H9 (cell line): ENCODE measurements at regions not wholly inside any gene's neighbourhood (a gene's known extent, or its start where the extent isn't known, plus 50 kb on each side); places are given as distances from the start of the nearest gene placed in this dataset.
A peak's percentile ranks its signal among the peaks of the same experiment; 100 is the strongest.

Experiments used
- DNase-seq: peaks from one replicate; pipeline ENCODE4 v3.0.0-alpha.2; 2017
- H2AFZ ChIP-seq: one replicate; pipeline ENCODE4 v1.6.1; 2013; ENCODE audit warnings: mild to moderate bottlenecking, low read length, control low read depth, moderate library complexity
- H2AK5ac ChIP-seq: 2 replicates; pipeline ENCODE4 v1.6.1; 2013; ENCODE audit warnings: low read length, control low read depth, mixed read lengths; ENCODE audit not compliant: insufficient read length
- H2BK120ac ChIP-seq: one replicate; pipeline ENCODE4 v1.6.1; 2013; ENCODE audit warnings: low read depth, mild to moderate bottlenecking, low read length, control low read depth, inconsistent platforms; ENCODE audit not compliant: poor library complexity, severe bottlenecking
- H2BK12ac ChIP-seq: 2 replicates; pipeline ENCODE4 v1.6.1; 2013; ENCODE audit warnings: low read length, control low read depth, mixed read lengths, low read depth; ENCODE audit not compliant: insufficient read length
- H2BK15ac ChIP-seq: 2 replicates; pipeline ENCODE4 v1.6.1; 2013; ENCODE audit warnings: low read depth, low read length, control low read depth
- H2BK20ac ChIP-seq: one replicate; pipeline ENCODE4 v1.6.1; 2013; ENCODE audit warnings: low read depth, mild to moderate bottlenecking, low read length, control low read depth, inconsistent platforms; ENCODE audit not compliant: poor library complexity, severe bottlenecking
- H2BK5ac ChIP-seq: 2 replicates; pipeline ENCODE4 v1.6.1; 2013; ENCODE audit warnings: low read length, control low read depth, mixed read lengths; ENCODE audit not compliant: insufficient read length
- H3K14ac ChIP-seq: 2 replicates; pipeline ENCODE4 v1.6.1; 2013; ENCODE audit warnings: low read length, control low read depth; ENCODE audit not compliant: insufficient read depth
- H3K18ac ChIP-seq: 2 replicates; pipeline ENCODE4 v1.6.1; 2013; ENCODE audit warnings: low read depth, mild to moderate bottlenecking, mixed read lengths, low read length, control low read depth; ENCODE audit not compliant: insufficient read length
- H3K23ac ChIP-seq: 2 replicates; pipeline ENCODE4 v1.6.1; 2013; ENCODE audit warnings: low read length, control low read depth, mixed read lengths, low read depth; ENCODE audit not compliant: insufficient read length
- H3K23me2 ChIP-seq: 2 replicates; pipeline ENCODE4 v1.6.1; 2013; ENCODE audit warnings: low read depth, mild to moderate bottlenecking, mixed read lengths, low read length, control low read depth; ENCODE audit not compliant: insufficient read length, poor library complexity, severe bottlenecking
- H3K27ac ChIP-seq: 2 replicates; pipeline ENCODE4 v1.5.1; 2013; ENCODE audit warnings: low read length, control low read depth, mixed read lengths, low read depth; ENCODE audit not compliant: insufficient read length
- H3K27me3 ChIP-seq: 2 replicates; pipeline ENCODE4 v1.6.1; 2013; ENCODE audit warnings: low read length, control low read depth, inconsistent platforms; ENCODE audit not compliant: insufficient read depth
- H3K4ac ChIP-seq: 2 replicates; pipeline ENCODE4 v1.6.1; 2013; ENCODE audit warnings: low read depth, mild to moderate bottlenecking, control low read depth, inconsistent platforms, low read length, moderate library complexity
- H3K4me1 ChIP-seq: 2 replicates; pipeline ENCODE4 v1.6.1; 2013; ENCODE audit warnings: low read length, control low read depth, inconsistent platforms; ENCODE audit not compliant: insufficient read depth
- H3K4me2 ChIP-seq: 2 replicates; pipeline ENCODE4 v1.6.1; 2013; ENCODE audit warnings: low read length, control low read depth, mixed read lengths; ENCODE audit not compliant: insufficient read length, insufficient read depth
- H3K56ac ChIP-seq: 2 replicates; pipeline ENCODE4 v1.6.1; 2013; ENCODE audit warnings: low read depth, mild to moderate bottlenecking, mixed read lengths, low read length, control low read depth; ENCODE audit not compliant: insufficient read length
- H3K79me1 ChIP-seq: 2 replicates; pipeline ENCODE4 v1.6.1; 2013; ENCODE audit warnings: low read depth, mild to moderate bottlenecking, moderate library complexity, low read length, control low read depth, inconsistent platforms; ENCODE audit not compliant: insufficient read depth, poor library complexity, severe bottlenecking
- H3K79me2 ChIP-seq: 2 replicates; pipeline ENCODE4 v1.6.1; 2013; ENCODE audit warnings: low read length, control low read depth, inconsistent platforms; ENCODE audit not compliant: insufficient read depth
- H3K9ac ChIP-seq: 2 replicates; pipeline ENCODE4 v1.6.1; 2013; ENCODE audit warnings: low read length, control low read depth, mixed read lengths; ENCODE audit not compliant: insufficient read length; ENCODE audit errors: extremely low read depth
- H3K9me3 ChIP-seq: one replicate; pipeline ENCODE4 v1.6.1; 2013; ENCODE audit warnings: low read depth, low read length, inconsistent platforms; ENCODE audit not compliant: control insufficient read depth
- H3T11ph ChIP-seq: one replicate; pipeline ENCODE4 v1.6.1; 2013; ENCODE audit warnings: mild to moderate bottlenecking, low read length, control low read depth, inconsistent platforms
- H4K20me1 ChIP-seq: one replicate; pipeline ENCODE4 v1.6.1; 2013; ENCODE audit not compliant: control insufficient read depth, insufficient read length, insufficient read depth
- H4K5ac ChIP-seq: 2 replicates; pipeline ENCODE4 v1.6.1; 2013; ENCODE audit warnings: low read depth, mild to moderate bottlenecking, mixed read lengths, low read length, control low read depth; ENCODE audit not compliant: insufficient read length
- H4K8ac ChIP-seq: replicated peaks from 2 replicates; pipeline ENCODE4 v1.6.1; 2013; ENCODE audit warnings: low read length, control low read depth, mixed read lengths, low read depth; ENCODE audit not compliant: insufficient read length
- H4K91ac ChIP-seq: 2 replicates; pipeline ENCODE4 v1.6.1; 2013; ENCODE audit warnings: low read depth, mild to moderate bottlenecking, moderate library complexity, mixed read lengths, low read length, control low read depth; ENCODE audit not compliant: insufficient read length
- H3K27ac Mint-ChIP-seq, 3 experiments: 2 replicates in 2 of 3; 3 replicates in 1 of 3; pipeline ENCODE4 v1.8.0; 2020 to 2021; ENCODE audit warnings: mixed read lengths in 3 of 3, mild to moderate bottlenecking in 1 of 3, moderate library complexity in 1 of 3
- H3K27me3 Mint-ChIP-seq: 2 replicates; pipeline ENCODE4 v1.8.0; 2021; ENCODE audit warnings: low read depth, mild to moderate bottlenecking, moderate library complexity, mixed read lengths
- H3K36me3 Mint-ChIP-seq, 3 experiments: 2 replicates in 2 of 3; 3 replicates in 1 of 3; pipeline ENCODE4 v1.8.0; 2020 to 2021; ENCODE audit warnings: low read depth in 3 of 3, mixed read lengths in 3 of 3; ENCODE audit not compliant: insufficient read depth in 1 of 3
- H3K4me1 Mint-ChIP-seq, 2 experiments: 2 replicates each; pipeline ENCODE4 v1.8.0; 2020; ENCODE audit warnings: mixed read lengths in 2 of 2
- H3K4me3 Mint-ChIP-seq, 2 experiments: 2 replicates in 1 of 2; 3 replicates in 1 of 2; pipeline ENCODE4 v1.8.0; 2020 to 2021; ENCODE audit warnings: mild to moderate bottlenecking in 2 of 2, mixed read lengths in 2 of 2, moderate library complexity in 1 of 2
- H3K9me3 Mint-ChIP-seq, 2 experiments: 2 replicates in 1 of 2; 3 replicates in 1 of 2; pipeline ENCODE4 v1.8.0; 2020; ENCODE audit warnings: mild to moderate bottlenecking in 2 of 2, mixed read lengths in 2 of 2, moderate library complexity in 1 of 2
- WGBS: extraction: QIAGEN DNeasy Blood & Tissue Kit; methylation state at CpG from one replicate; pipeline ENCODE4 v1.1.7; 2013; ENCODE audit warnings: missing lambda C conversion rate, low lambda C conversion rate, mixed read lengths; ENCODE audit not compliant: insufficient read length; ENCODE audit errors: extremely low coverage; 5-methylcytosine and 5-hydroxymethylcytosine counted together
- TF ChIP-seq, protein P1 (sequence below): fragments of 200-600 bp; sonication (generic); conservative IDR thresholded peaks from 3 replicates; pipeline ENCODE4 v1.8.0; 2021; ENCODE audit warnings: antibody characterized with exemption, mild to moderate bottlenecking

DNA sequence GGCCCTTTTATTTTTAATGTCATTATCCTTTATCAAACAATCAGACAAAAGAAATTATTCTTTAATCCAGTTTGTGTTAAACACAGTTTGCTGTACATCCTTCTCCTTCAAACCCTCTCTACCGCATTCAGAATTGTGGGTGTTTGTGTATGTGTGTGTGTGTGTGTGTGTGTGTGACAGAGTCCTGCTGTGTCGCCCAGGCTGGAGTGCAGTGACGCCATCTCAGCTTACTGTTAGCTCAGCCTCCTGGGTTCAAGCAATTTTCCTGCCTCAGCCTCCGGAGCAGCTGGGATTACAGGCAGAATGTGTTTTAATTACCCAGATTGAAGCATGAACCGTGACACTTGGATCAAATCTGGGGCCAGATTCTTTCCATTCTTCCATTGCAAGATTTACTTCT is 723.7 kb downstream of the DCDC2C start:
- Histone ChIP-seq H3K27me3 (no peaks in the 10 kb centered on the region), H2BK5ac (no peak overlapping the region), H2BK12ac (no peak overlapping the region), H3K9me3 (no peaks in the 10 kb centered on the region), H3T11ph (no peak overlapping the region), H3K27ac (no peak overlapping the region), H3K9ac (no peak overlapping the region), H3K4ac (no peak overlapping the region), H3K4me1 (no peaks in the 10 kb centered on the region), H3K23ac (no peak overlapping the region), H2AK5ac (no peak overlapping the region), H4K20me1 (no peaks in the 10 kb centered on the region), H2BK120ac (no peak overlapping the region), H3K79me2 (no peaks in the 10 kb centered on the region), H4K5ac (no peak overlapping the region), H3K4me2 (no peak overlapping the region), H3K18ac (no peak overlapping the region), H2AFZ (no peak overlapping the region), H2BK20ac (peak overlapping the region; percentile 45), H3K56ac (no peak overlapping the region), H3K14ac (no peak overlapping the region), H2BK15ac (no peak overlapping the region), H4K91ac (no peak overlapping the region), H3K23me2 (no peaks in the 10 kb centered on the region), H4K8ac (no peak overlapping the region), H3K79me1 (no peaks in the 10 kb centered on the region)
- no peak for DNase-seq
- H3K27ac Mint-ChIP-seq, result no peak overlapping the region
- H3K27me3 Mint-ChIP-seq, result peaks cover 4% of the 10 kb centered on the region; the same call in 1 of the 2 replicates
- H3K4me3 Mint-ChIP-seq, result no peak overlapping the region
- peaks cover 0 to 4% of the 10 kb centered on the region in 2 experiments; a peak in 1 of 4 replicates for H3K4me1 Mint-ChIP-seq
- no peaks in the 10 kb centered on the region for H3K9me3 Mint-ChIP-seq
- no CpG with 5 or more reads among the region's 5 CpGs for WGBS
- no peaks in the 10 kb centered on the region for H3K36me3 Mint-ChIP-seq
- TF ChIP-seq, protein P1, sequence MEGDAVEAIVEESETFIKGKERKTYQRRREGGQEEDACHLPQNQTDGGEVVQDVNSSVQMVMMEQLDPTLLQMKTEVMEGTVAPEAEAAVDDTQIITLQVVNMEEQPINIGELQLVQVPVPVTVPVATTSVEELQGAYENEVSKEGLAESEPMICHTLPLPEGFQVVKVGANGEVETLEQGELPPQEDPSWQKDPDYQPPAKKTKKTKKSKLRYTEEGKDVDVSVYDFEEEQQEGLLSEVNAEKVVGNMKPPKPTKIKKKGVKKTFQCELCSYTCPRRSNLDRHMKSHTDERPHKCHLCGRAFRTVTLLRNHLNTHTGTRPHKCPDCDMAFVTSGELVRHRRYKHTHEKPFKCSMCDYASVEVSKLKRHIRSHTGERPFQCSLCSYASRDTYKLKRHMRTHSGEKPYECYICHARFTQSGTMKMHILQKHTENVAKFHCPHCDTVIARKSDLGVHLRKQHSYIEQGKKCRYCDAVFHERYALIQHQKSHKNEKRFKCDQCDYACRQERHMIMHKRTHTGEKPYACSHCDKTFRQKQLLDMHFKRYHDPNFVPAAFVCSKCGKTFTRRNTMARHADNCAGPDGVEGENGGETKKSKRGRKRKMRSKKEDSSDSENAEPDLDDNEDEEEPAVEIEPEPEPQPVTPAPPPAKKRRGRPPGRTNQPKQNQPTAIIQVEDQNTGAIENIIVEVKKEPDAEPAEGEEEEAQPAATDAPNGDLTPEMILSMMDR, result no peak
